ENCODE measurements at regions not wholly inside any gene's neighbourhood (a gene's known extent, or its start where the extent isn't known, plus 50 kb on each side); places are given as distances from the start of the nearest gene placed in this dataset.

DNA sequence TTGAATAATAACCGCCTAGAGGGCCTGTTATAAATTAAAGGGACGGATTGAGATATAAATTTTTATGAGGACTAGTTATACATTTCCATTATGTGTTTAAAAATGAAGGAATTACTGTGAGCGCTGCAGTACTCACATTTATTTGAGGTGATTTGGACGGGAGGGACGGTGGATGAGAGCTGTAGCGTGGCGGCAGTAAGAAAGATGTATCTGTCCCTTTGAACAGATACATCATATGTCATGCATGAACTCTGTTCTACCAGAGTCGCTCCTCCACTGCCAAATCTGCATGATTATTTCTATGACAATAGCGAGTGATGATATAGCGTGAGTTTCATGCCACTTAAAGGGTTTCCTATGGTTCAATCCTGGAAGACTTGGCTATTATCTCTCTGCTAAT lies 538.8 kb downstream of the MCTP2 start:
- TF ChIP-seq POLR2A (IDR thresholded peaks at IDR 0.05) = no peak
- TF ChIP-seq, protein P1, sequence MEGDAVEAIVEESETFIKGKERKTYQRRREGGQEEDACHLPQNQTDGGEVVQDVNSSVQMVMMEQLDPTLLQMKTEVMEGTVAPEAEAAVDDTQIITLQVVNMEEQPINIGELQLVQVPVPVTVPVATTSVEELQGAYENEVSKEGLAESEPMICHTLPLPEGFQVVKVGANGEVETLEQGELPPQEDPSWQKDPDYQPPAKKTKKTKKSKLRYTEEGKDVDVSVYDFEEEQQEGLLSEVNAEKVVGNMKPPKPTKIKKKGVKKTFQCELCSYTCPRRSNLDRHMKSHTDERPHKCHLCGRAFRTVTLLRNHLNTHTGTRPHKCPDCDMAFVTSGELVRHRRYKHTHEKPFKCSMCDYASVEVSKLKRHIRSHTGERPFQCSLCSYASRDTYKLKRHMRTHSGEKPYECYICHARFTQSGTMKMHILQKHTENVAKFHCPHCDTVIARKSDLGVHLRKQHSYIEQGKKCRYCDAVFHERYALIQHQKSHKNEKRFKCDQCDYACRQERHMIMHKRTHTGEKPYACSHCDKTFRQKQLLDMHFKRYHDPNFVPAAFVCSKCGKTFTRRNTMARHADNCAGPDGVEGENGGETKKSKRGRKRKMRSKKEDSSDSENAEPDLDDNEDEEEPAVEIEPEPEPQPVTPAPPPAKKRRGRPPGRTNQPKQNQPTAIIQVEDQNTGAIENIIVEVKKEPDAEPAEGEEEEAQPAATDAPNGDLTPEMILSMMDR (IDR thresholded peaks at IDR 0.05) = no peak
